ENCODE measurements at regions not wholly inside any gene's neighbourhood (a gene's known extent, or its start where the extent isn't known, plus 50 kb on each side); places are given as distances from the start of the nearest gene placed in this dataset.

GRCh38 chr5:4383518-4384198 lies 756.5 kb upstream of the ADAMTS16 start:
- TF ChIP-seq CTCF (conservative IDR thresholded peaks at IDR 0.05; ENCODE audit: control insufficient read depth, insufficient read depth, low read depth, low read length): no peak
- no peak overlapping the region for H3K4me3 ChIP-seq (ENCODE audit: control insufficient read depth, low read depth, low read length)
- no peak for DNase-seq (ENCODE audit: low read depth)

DNA sequence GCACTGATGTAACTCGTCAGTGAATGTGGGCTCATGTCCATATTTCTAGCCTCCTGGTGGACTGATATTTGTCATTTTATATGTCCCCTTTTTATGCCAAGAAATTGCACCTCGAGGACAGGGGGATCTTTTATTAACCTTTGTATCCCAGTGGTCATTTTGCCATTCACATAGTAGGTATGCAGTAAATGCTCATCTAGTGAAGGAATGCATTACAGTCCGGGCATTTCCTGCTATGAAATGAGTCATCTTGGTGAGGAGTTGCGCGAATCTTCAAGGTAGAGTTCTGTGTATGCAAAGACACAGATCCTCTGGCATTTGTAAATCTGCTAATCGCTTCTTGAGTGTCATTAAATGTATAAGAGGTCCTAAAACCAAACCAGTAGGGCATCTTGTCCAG lies 755.5 kb upstream of the ADAMTS16 start:
- DNase-seq (ENCODE audit: low read depth): peak; percentile 6
- no peak for TF ChIP-seq CTCF (conservative IDR thresholded peaks at IDR 0.05; ENCODE audit: control insufficient read depth, insufficient read depth, low read depth, low read length)
- H3K4me3 ChIP-seq (ENCODE audit: control insufficient read depth, low read depth, low read length): no peak overlapping the region

GRCh38 chr5:4386152-4386551 lies 754.0 kb upstream of the ADAMTS16 start:
- DNase-seq (ENCODE audit: low read depth): no peak
- H3K4me3 ChIP-seq (ENCODE audit: control insufficient read depth, low read depth, low read length): no peak overlapping the region
- TF ChIP-seq CTCF (conservative IDR thresholded peaks at IDR 0.05; ENCODE audit: control insufficient read depth, insufficient read depth, low read depth, low read length): no peak

GRCh38 chr5:4387290-4387689 lies 752.8 kb upstream of the ADAMTS16 start:
- DNase-seq (ENCODE audit: low read depth): peak; percentile 82
- TF ChIP-seq CTCF (conservative IDR thresholded peaks at IDR 0.05; ENCODE audit: control insufficient read depth, insufficient read depth, low read depth, low read length): no peak
- H3K4me3 ChIP-seq (ENCODE audit: control insufficient read depth, low read depth, low read length): no peak overlapping the region

- no peak for DNase-seq (ENCODE audit: low read depth)
- H3K4me3 ChIP-seq (ENCODE audit: control insufficient read depth, low read depth, low read length): no peak overlapping the region
- no peak for TF ChIP-seq CTCF (conservative IDR thresholded peaks at IDR 0.05; ENCODE audit: control insufficient read depth, insufficient read depth, low read depth, low read length)
Measured at GRCh38 chr5:4395752-4396151, 744.4 kb upstream of the ADAMTS16 start.

DNA sequence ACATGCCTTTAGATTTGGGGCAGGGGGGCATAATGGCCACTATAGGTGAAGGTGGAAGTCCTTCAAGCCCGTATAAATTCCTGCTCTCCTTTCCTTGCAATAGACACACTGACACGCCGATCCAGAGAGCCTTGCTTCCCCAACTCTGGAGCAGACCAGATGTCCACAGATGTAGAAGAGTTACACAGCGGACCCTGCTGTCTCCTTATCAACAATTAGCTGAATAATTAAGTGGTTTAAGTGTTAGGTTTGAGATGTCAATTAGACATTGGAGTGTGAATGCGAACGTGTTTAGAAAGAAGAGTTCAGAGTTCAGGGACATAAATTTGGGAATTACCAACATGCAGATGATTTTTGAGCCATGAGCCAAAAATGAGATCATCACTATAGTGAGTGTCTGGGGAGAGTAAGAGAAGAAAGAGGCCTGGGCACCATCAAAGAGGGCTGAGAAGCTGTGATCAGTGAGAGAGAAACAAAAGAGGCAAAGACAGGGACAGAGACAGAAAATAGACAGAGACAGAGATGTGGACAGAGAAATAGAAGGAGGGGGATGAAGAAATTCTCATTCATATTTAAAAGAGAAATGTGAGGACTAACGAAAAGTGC lies 734.4 kb upstream of the ADAMTS16 start:
- no peak for DNase-seq (ENCODE audit: low read depth)
- TF ChIP-seq CTCF (conservative IDR thresholded peaks at IDR 0.05; ENCODE audit: control insufficient read depth, insufficient read depth, low read depth, low read length): no peak

More for the DNA sequence above, 734.4 kb upstream of the ADAMTS16 start:
- no peak overlapping the region for H3K4me3 ChIP-seq (ENCODE audit: control insufficient read depth, low read depth, low read length)
